Left lobe of liver (tissue), 2 donors: ENCODE measurements at regions not wholly inside any gene's neighbourhood (a gene's known extent, or its start where the extent isn't known, plus 50 kb on each side); places are given as distances from the start of the nearest gene placed in this dataset.

ENCODE experiments used
- ATAC-seq: fragments of 200-7000 bp; cut with Tn5 transposase; one replicate; pipeline ENCODE4 v1.9.1; 2020; ENCODE audit warnings: mild to moderate bottlenecking, moderate library complexity
- DNase-seq: peaks from one replicate; pipeline ENCODE4 v3.0.0-alpha.2; 2020; ENCODE audit warnings: low spot score
- donor health status: DM: no; HTN: no; CAD: no; lungs with moderate emphysema.
- donor health status: DM: no; HTN: yes; CAD: no.

DNA sequence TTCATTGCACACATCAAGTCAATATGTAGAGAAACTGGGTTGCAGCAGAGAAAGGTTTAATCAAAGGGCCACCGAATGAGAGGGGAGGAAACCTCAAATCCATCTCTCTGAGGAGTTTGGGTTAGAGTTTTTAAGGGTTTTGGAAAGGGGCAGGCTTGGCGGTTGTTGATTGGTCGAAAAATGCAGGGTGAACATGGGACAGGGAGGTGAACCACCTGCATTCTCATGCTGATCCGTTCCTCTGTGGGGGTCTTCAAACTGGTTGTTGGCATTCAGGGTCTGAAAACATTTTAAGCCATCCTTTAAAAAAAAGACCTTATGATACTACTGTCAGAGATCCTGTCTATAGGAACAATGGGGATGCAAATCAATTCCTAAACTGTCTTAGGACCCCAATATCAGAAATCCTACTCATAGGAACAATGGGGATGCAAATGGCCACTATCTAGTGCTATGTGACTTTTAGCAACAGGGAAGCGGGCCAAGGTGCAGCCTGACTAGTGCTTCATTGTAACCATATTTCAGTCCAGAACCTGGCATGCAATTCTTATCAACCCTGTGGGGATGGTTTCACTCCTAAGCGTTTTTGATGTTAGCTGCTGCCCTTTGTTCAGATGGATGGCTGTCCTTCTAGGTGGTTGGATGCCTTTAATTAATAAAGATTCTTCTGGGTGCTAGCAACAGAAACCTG lies 120.1 kb upstream of the MGAT5 start:
- DNase-seq, result no peak
- ATAC-seq, result no peak

DNA sequence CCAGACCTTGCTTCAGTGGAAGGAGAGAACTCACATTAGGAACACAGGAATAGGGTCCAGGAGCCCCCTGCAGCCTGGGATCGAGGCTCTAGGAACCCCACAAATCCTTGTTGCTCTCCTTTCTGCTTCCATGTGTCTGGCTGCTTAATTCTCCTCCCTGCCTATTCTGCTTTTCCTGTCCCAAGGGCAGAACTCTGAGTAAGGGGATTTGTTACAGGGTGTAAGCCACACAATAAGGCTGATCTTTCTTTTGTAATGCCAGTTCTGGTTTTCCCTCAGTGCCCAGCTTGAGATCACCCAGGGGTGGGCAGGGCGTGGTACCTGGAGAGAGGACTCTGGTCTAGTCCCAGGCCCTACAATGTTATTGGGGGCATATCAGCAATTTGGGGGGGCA lies 119.6 kb upstream of the MGAT5 start:
- DNase-seq (no peak), ATAC-seq (no peak)

- ATAC-seq (no peak), DNase-seq (no peak)
Observed at GRCh38 chr2:134134827-134135226, 119.0 kb upstream of the MGAT5 start.

DNA sequence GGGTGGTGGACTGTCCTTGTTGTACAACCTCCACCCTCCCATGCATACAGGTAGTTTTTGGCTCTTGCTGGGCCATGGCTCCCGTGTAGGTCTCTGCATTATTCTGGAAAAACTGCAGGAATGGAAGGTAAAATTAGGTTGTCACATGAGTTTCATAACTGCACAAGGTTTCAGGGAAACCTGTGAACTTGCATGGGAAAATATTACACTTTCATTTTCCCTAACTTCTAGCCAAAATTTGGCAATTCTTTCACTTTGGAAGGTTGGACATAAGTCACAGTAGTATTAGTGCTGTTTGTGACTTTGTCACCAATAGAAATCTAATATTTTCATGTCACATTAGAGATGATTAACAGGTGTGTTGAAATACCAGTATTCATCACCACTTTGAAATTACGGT lies 118.1 kb upstream of the MGAT5 start:
- ATAC-seq, result no peak
- no peak for DNase-seq

DNA sequence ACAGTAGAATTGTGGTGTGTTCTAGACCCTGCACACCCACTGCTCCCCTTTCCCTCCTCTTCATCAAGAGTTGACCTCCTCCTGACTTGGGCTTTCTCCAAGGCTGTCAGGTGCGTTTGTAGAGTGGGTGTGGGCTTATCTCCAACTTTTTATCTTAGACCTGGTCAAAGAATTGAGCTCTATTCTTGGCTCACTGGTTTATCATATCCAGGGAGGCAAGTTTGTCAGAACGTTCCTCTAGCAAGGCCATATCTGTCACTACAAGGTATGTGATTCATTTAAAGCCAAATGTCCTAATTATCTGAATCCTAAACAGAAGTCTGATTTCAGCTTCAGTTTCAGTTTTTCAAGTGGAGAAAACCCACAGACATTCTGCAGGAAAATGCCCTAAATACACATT lies 117.1 kb upstream of the MGAT5 start:
- ATAC-seq (no peak), DNase-seq (no peak)

DNA sequence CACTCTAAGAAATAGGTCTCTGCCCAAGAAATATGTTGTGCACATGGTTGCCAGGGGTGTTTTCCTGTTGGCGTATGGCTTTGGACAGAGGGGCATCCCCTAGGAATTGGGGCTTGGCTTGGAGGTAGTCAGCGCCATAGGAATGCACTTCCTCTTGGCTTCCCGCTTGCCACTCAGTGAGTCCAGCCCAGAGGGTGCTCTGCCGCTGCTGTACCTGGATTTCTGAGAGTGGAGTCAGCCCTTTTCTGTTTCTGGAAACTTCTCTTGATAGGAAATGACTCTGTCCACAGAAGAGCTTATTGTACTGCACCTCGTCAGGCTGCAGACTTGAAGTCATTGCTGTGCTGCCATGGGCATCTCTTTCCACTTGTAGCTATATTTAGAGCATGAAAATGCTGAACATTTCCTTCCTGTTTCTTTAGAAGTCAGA lies 116.7 kb upstream of the MGAT5 start:
- DNase-seq (no peak), ATAC-seq (peak; percentile 14)

GRCh38 chr2:134138115-134138514 lies 115.8 kb upstream of the MGAT5 start:
- no peak for ATAC-seq
- no peak for DNase-seq

- DNase-seq, result no peak
- peak; percentile 84 for ATAC-seq
Observed at GRCh38 chr2:134139611-134140010, 114.3 kb upstream of the MGAT5 start.

GRCh38 chr2:134140251-134140661 lies 113.6 kb upstream of the MGAT5 start:
- DNase-seq (no peak), ATAC-seq (peak; percentile 46)

- no peak for DNase-seq
- no peak for ATAC-seq
Observed at GRCh38 chr2:134141598-134142340, 112.1 kb upstream of the MGAT5 start.

DNA sequence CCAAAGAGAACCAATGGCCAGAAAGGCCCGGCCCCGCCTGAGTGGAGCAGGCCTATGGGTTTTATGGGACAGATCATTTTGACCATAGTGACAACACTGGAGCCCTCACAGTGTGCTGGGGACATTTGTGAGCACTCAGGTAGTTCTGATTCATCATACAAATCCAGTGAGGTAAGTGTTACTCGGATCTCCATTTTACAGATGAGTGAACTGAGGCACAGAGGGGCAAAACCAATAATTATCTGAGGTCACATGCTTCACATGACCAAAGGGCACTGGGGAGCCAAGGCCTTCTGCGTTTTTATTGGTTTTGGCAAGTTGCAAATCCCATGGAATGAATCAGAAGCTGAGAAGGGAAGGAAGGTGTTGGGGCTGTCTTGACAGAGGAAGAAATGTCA lies 111.5 kb upstream of the MGAT5 start:
- no peak for ATAC-seq

GRCh38 chr2:134142903-134143302 lies 111.0 kb upstream of the MGAT5 start:
- no peak for DNase-seq

More for the DNA sequence above, 111.5 kb upstream of the MGAT5 start:
- no peak for DNase-seq

GRCh38 chr2:134143568-134143967 lies 110.3 kb upstream of the MGAT5 start:
- ATAC-seq (no peak), DNase-seq (no peak)

More at GRCh38 chr2:134142903-134143302, 111.0 kb upstream of the MGAT5 start:
- no peak for ATAC-seq

DNA sequence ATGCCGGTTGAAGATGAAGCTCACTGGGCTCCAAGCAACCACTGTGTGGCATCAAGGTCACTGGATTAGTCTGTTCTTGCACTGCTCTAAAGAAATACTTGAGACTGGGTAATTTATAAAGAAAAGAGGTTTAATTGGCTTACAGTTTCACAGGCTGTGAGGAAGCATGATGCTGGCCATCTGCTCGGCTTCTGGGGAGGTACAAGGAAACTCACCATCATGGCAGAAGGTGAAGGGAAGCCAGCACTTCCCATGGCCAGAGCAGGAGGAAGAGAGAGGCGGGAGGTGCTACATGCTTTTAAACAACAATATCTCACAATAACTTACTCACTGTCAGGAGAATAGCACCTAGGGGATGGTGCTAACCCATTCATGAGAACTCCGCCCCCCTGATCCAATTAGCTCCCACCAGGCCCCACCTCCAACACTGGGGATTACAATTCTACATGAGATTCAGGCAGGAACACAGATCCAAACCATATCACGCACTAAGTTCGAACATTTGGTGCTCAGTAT lies 109.7 kb upstream of the MGAT5 start:
- no peak for ATAC-seq
- DNase-seq, result no peak

- DNase-seq (no peak), ATAC-seq (no peak)
Observed at GRCh38 chr2:134144651-134145050, 109.2 kb upstream of the MGAT5 start.

GRCh38 chr2:134145519-134145918 lies 108.4 kb upstream of the MGAT5 start:
- ATAC-seq (no peak), DNase-seq (no peak)

DNA sequence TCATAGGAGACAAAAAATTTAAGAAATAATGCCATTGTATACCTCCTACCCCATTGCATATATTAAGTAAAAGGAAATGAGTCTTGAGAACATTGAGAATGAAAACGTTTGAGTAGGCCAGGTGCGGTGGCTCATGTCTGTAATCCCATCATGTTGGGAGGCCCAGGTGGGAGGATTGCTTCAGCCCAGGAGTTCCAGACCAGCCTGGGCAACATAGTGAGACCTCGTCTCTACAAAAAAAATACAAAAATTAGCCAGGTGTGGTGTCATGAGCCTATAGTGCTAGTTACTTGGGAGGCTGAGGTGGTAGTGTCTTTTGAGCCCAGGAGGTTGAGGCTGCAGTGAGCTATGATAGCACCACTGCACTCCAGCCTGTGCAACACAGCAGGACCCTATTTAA lies 107.7 kb upstream of the MGAT5 start:
- no peak for DNase-seq
- ATAC-seq, result no peak

DNA sequence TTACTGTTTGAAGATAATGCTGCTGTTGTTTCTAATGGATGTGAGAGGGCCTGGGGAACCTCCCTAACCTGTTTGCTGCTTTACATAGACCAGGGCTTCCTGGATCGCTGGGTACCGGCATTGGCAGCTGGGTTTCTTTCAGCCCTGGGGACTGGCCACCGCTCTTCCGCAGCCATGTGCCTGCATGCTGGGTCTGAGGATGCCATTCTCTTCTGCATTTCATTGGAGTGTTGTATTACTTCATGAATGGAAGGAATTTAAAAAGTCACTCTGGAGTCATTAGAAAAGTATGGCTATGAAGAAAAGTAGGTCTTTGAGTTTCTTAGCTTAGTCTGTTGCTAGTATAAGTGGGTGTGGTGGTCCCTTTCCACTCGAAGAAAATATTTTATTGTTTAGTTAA lies 107.3 kb upstream of the MGAT5 start:
- DNase-seq (no peak), ATAC-seq (no peak)

GRCh38 chr2:134148172-134148571 lies 105.7 kb upstream of the MGAT5 start:
- ATAC-seq, result no peak
- no peak for DNase-seq

DNA sequence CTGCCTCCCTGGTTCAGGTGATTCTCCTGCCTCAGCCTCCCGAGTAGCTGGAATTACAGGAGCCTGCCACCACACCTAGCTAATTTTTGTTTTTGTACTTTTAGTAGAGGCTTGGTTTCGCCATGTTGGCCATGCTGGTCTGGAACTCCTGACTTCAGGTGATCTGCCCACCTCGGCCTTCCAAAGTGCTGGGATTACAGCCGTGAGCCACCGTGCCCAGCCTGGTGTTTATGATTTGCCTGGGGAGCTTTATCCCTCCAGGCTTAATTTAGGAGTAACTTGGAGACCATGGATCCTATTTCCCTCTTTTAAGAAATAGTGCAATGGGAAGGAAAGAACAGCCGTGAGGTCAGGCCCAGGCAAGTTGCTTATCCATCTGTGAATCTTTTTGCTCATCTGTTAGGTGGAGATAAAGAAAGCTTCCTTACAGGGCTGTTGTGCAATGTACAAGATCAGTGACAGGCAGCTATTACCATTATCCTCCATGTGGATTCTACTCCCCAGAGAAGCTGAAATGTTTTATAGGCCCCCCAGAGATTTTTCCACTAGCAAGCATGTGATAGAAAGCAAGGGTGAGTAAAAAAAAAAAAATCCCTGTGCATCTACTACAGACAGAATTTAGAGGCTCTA lies 104.9 kb upstream of the MGAT5 start:
- DNase-seq (no peak), ATAC-seq (no peak)

DNA sequence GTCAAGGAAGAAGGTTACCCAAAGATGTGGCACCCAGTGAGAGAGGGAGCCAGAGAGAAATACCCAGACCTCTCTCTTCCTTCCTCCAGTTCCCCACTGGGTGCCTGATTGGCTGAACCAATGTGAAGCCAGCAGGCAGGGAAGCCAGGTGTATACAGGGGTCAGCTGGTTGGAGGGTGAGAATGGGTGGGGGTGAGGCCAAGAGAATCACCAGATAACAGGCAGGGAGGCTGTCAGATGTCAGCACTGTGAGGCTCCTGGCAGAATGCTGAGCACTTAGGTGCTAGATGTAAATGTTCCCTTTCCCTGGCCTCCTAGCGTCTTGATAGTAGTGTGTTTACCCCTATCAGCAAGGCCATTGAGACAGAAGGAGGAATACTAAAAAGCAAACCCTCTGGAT lies 104.0 kb upstream of the MGAT5 start:
- ATAC-seq, result no peak
- no peak for DNase-seq

GRCh38 chr2:134150760-134151159 lies 103.1 kb upstream of the MGAT5 start:
- DNase-seq, result no peak
- ATAC-seq, result no peak
